Activated T-helper 2 cell treated with anti-CD3 and anti-CD28 coated beads, Interferon-gamma antibody, Interleukin-2, Interleukin-4, amounts not matched to agents 10 μg/mL and 5 μg/mL and 100 μg/mL, durations not matched to agents 14 hours and 24 hours and 36 hours (primary cell): ENCODE measurements at regions not wholly inside any gene's neighbourhood (a gene's known extent, or its start where the extent isn't known, plus 50 kb on each side); places are given as distances from the start of the nearest gene placed in this dataset.

Source experiments
- DNase-seq: peaks from one replicate; pipeline ENCODE4 v3.0.0; 2021; ENCODE audit warnings: low spot score
- H3K27ac Mint-ChIP-seq: one replicate; pipeline ENCODE4 v1.8.0; 2021; ENCODE audit warnings: mixed read lengths
- H3K27me3 Mint-ChIP-seq: one replicate; pipeline ENCODE4 v1.8.0; 2021; ENCODE audit warnings: low read depth, mixed read lengths
- H3K36me3 Mint-ChIP-seq: one replicate; pipeline ENCODE4 v1.8.0; 2021; ENCODE audit warnings: low read depth, mixed read lengths
- H3K4me1 Mint-ChIP-seq: one replicate; pipeline ENCODE4 v1.8.0; 2021; ENCODE audit warnings: low read depth, mixed read lengths
- H3K4me3 Mint-ChIP-seq: one replicate; pipeline ENCODE4 v1.8.0; 2021; ENCODE audit warnings: low read depth, mild to moderate bottlenecking, moderate library complexity, mixed read lengths
- H3K9me3 Mint-ChIP-seq: one replicate; pipeline ENCODE4 v1.8.0; 2021; ENCODE audit warnings: mixed read lengths
- intact Hi-C: fragments of 100-400 bp; cut with micrococcal nuclease; formaldehyde crosslinking; loops from one replicate; pipeline ENCODE4 v1.15.1; 2023

DNA sequence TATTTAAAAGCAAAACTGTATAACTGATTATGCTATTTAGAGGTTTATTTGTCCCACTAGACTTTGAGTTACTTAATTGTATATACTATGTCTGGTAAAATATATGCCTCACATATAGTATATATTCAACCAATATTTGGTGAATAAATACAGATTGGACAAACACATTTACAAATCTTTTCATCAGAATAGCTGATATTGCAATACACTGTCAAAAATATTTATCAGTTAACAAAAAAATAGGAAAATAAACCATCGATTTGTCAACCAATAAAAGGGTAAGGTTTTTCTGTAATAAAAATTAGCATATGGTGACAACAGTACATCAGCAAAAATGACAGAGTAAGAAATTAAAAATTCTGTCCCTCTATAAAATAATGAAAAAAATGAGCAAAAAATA is 889.9 kb upstream of the INTU start:
- no peaks in the 10 kb centered on the region for H3K27me3 Mint-ChIP-seq

DNA sequence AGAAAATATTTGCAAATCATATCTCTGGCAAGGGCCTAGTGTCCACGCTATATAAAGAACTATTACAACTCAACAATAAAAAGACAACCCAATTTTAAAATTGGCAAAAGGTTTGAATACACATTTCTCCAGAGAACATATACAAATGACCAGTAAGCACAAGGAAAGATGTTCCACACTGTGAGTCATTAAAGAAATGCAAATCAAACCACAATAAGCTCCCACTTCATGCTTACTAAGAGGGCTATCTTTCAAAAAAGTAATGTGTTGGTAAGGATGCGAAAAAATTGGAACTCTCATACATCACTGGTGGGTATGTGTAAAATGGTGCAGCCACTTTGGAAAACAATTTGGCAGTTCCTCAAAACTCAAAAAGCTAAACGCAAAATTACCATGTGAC is 884.0 kb upstream of the INTU start:
- no peaks in the 10 kb centered on the region for H3K4me1 Mint-ChIP-seq

More for the DNA sequence above, 889.9 kb upstream of the INTU start:
- Mint-ChIP-seq H3K27ac (no peak overlapping the region), H3K36me3 (no peaks in the 10 kb centered on the region), H3K4me3 (no peak overlapping the region), H3K4me1 (no peaks in the 10 kb centered on the region), H3K9me3 (peaks cover 19% of the 10 kb centered on the region)
- DNase-seq: no peak
- intact Hi-C loops: no loop called here

DNA sequence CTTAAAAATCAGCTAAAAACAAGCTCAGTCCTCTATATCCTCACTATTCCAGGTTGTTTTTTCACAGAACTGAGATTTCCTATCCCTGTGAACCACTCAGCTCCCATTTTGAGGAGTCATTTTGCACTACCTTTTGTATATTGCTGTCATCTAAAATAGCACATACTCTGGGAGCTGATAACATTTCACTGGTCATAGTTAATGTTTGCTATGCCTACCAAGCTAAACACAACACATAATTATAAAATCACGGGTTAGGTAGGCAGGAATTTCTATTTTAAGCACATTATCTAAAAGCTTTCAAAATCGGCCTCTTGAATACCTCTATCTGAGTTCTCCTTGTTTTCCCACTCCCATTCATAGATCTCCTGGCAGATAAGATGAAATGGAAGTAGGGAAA is 882.0 kb upstream of the INTU start:
- H3K4me3 Mint-ChIP-seq: no peak overlapping the region
- peaks cover 19% of the 10 kb centered on the region for H3K9me3 Mint-ChIP-seq
- no peak for DNase-seq
- H3K27me3 Mint-ChIP-seq: no peaks in the 10 kb centered on the region
- no peaks in the 10 kb centered on the region for H3K4me1 Mint-ChIP-seq
- H3K27ac Mint-ChIP-seq: no peak overlapping the region
- intact Hi-C loops: no loop called here
- H3K36me3 Mint-ChIP-seq: no peaks in the 10 kb centered on the region

More for the DNA sequence above, 884.0 kb upstream of the INTU start:
- Mint-ChIP-seq H3K27ac (no peak overlapping the region), H3K4me3 (no peak overlapping the region), H3K27me3 (no peaks in the 10 kb centered on the region), H3K36me3 (no peaks in the 10 kb centered on the region), H3K9me3 (peaks cover 22% of the 10 kb centered on the region)
- intact Hi-C loops: no loop called here
- no peak for DNase-seq

DNA sequence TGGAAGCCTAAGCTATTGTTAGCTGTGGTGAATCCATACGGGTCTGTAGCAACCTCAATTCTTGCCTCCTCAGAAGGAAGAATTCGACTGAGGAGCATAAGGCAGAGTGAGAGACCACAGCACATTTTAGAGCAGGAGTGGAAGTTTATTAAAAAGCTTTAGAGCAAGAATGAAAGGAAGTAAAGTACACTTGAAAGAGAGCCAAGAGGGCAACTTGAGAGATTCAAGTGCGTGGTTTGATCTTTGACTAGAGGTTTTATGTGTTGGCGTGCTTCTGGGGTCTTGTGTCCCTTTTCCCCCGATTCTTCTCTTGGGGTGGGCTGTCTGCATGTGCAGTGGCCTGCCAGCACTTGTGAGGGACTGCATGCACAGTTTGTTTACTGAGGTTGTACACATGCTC is 880.6 kb upstream of the INTU start:
- H3K36me3 Mint-ChIP-seq: no peaks in the 10 kb centered on the region
- peaks cover 7% of the 10 kb centered on the region for H3K9me3 Mint-ChIP-seq
- no peak for DNase-seq
- H3K4me3 Mint-ChIP-seq: no peak overlapping the region
- H3K27ac Mint-ChIP-seq: no peak overlapping the region
- no peaks in the 10 kb centered on the region for H3K27me3 Mint-ChIP-seq
- no peaks in the 10 kb centered on the region for H3K4me1 Mint-ChIP-seq
- intact Hi-C loops: no loop called here

DNA sequence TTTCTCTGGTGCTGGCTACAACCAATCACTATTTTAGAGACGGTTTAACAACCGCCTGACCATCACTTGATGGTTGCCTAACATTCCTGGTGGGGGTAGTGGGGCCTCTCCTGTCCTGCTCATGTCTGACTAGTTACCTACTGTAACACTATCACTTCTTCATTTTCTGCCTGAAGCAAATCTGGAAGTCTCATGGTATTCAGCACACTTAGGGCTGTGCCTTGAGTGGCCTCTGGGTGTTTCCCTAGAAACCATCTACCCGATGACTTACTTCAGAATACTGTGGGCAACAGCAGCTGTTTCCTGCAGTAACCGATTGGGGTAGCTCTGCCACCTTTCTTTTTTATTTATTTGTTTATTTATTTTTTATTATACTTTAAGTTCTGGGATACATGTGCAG is 880.1 kb upstream of the INTU start:
- peaks cover 7% of the 10 kb centered on the region for H3K9me3 Mint-ChIP-seq
- no peak for DNase-seq
- intact Hi-C loops: no loop called here
- no peaks in the 10 kb centered on the region for H3K36me3 Mint-ChIP-seq
- no peak overlapping the region for H3K27ac Mint-ChIP-seq
- H3K4me1 Mint-ChIP-seq: no peaks in the 10 kb centered on the region
- H3K27me3 Mint-ChIP-seq: no peaks in the 10 kb centered on the region
- no peak overlapping the region for H3K4me3 Mint-ChIP-seq

DNA sequence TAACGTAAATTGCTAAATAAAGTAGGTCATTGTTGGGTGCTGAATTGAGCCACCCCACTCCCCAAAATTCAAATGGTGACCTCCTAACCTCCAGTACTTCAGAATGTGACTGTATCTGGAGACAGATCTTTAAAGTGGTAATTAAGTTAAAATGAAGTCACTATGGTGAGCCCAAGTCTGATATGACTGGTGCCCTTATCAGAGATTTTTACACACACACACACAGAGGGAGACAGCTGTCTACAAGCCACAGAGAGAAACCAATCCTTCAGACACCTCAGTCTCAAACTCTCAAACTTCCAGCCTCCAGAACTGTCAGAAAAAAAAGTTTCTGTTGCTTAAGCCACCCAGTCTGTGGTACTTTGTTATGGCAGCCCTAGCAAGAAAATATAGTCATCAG is 879.2 kb upstream of the INTU start:
- no peaks in the 10 kb centered on the region for H3K4me1 Mint-ChIP-seq
- H3K4me3 Mint-ChIP-seq: no peak overlapping the region
- H3K9me3 Mint-ChIP-seq: peaks cover 7% of the 10 kb centered on the region
- H3K27ac Mint-ChIP-seq: no peak overlapping the region
- no peaks in the 10 kb centered on the region for H3K36me3 Mint-ChIP-seq
- intact Hi-C loops: no loop called here
- DNase-seq: no peak
- H3K27me3 Mint-ChIP-seq: no peaks in the 10 kb centered on the region

DNA sequence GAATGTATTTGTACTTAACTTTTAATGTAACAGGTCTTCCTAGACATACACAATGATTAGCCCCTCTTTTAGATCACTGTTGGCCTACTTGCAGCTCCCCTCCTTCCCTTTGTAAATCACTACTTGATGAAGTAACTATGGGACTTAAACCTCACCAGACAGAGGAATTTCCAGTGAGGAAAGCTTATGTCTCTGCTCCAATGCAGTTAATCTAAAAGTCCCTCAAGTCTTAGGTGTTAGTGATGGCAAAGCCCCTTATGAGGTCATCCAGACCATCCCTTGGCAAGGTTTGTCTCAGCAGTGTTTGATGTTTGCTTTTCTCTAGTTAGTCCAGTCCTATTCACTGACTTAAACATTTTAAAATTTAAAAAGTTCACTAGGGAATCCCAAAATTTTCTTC is 877.3 kb upstream of the INTU start:
- Mint-ChIP-seq H3K4me1 (no peaks in the 10 kb centered on the region), H3K27me3 (no peaks in the 10 kb centered on the region), H3K9me3 (peaks cover 13% of the 10 kb centered on the region), H3K36me3 (no peaks in the 10 kb centered on the region), H3K4me3 (no peak overlapping the region), H3K27ac (no peak overlapping the region)
- intact Hi-C loops: no loop called here
- DNase-seq: no peak

DNA sequence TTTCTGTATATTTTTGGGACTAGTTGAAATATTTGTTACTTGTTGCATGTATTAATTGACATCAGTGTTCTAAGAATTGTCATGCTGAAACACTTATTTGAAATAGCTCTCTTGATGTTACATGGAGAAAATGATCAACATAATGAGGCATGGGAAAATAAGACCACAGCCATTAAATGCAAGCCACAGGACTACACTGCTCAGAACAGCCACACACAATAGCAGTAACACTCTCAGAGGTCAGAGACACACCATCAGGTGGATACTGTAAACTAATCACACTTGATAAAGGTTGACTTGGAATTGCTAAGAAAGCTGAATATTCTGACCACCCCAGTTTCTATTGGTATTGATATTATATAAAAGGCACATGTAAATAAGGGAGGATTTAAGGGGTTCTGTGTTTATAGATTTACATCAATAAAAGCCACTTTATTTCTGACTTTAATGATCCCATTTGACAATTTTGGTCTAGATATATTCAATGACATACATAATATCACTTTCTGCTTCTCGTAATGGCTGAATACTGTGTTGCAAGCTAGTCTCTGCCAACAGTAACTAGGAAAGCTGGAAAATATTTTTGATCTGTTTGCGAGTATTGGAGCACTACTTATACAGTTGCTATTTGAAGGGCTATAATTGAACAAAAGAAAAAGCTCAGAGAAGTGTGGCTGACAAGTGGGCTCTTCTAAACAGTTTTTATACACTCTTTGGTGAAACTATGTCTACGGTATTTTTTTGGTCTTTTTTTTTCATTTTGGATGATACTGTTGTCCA is 876.5 kb upstream of the INTU start:
- H3K4me3 Mint-ChIP-seq: no peak overlapping the region
- peaks cover 13% of the 10 kb centered on the region for H3K9me3 Mint-ChIP-seq
- H3K4me1 Mint-ChIP-seq: no peaks in the 10 kb centered on the region
- no peak overlapping the region for H3K27ac Mint-ChIP-seq
- intact Hi-C loops: no loop called here
- H3K36me3 Mint-ChIP-seq: no peaks in the 10 kb centered on the region
- H3K27me3 Mint-ChIP-seq: no peaks in the 10 kb centered on the region
- no peak for DNase-seq

DNA sequence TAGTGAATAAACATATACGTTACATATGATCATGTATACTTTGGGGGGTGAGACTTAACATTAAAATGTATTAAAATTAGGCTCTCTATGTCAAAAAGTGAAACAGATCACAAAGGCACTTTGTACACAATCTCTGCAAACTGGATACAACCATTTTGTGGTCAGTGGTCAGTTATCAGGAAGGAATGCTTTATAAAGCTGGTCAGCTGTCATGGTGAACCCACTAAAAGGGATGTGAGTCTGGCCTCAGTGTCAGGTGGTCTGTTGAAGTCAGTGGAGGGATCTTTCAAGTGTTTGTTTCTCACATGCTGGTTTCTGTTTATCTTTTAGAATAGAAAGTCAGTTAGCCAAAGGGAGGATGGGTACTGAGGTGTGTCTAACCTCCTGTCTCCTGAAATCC is 875.5 kb upstream of the INTU start:
- H3K27me3 Mint-ChIP-seq: no peaks in the 10 kb centered on the region
- H3K27ac Mint-ChIP-seq: no peak overlapping the region
- intact Hi-C loops: no loop called here
- no peaks in the 10 kb centered on the region for H3K36me3 Mint-ChIP-seq
- no peaks in the 10 kb centered on the region for H3K4me1 Mint-ChIP-seq
- DNase-seq: no peak
- H3K9me3 Mint-ChIP-seq: peaks cover 8% of the 10 kb centered on the region
- no peak overlapping the region for H3K4me3 Mint-ChIP-seq

DNA sequence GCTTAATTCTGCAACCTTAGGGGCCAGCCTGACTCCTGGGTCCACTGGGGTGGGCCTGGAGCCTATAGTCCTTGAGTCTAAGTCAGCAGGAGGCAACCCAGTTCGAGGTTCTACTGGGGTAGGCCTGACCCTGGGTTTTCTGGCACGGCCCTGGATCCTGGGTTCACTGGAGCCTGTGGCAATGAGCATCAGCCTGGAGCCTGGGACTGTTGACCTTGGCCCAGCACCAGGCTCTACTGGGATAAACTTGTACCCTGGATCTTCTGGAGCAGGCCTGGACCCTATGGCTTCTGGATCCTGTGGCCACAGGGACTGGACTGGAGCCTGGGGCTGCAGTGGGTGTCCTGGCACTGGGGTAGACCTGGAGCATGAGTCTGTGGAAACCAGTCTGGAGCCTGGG is 874.3 kb upstream of the INTU start:
- Mint-ChIP-seq H3K4me1 (no peaks in the 10 kb centered on the region), H3K27ac (no peak overlapping the region), H3K36me3 (no peaks in the 10 kb centered on the region), H3K9me3 (peaks cover 9% of the 10 kb centered on the region), H3K4me3 (no peak overlapping the region), H3K27me3 (no peaks in the 10 kb centered on the region)
- intact Hi-C loops: no loop called here
- DNase-seq: no peak

DNA sequence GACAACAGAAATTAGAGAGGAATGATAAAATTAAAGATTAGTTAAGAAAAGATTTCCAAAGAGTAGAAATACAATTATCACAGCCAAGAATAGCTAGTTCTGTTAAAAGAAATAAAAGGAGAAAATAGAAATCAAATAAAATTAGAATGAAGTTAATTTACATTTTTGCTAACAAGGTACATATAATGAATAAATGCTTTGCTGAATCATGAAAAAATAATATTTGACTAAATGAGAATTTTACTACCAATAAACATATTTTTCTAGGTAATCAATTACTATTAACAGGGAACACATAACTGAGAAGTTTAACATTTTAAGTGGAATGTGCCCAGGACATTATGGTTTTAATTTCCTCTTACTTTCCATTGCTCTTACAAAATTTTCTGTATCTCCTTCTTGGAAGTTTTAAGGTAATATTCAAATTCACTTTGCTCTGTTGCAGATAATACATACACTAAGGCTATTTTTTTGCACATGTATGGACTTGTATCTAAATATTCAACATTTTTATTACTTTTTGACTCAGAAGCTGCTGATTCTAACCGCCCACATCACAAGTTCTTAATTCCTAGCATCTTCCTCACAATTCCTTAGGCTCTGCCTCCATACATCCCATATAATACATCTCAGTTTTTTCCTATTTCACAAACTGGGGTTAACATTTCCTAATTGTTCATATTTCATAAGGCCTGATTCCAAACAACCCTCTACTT is 870.7 kb upstream of the INTU start:
- no peak for DNase-seq
- peaks cover 13% of the 10 kb centered on the region for H3K9me3 Mint-ChIP-seq
- no peaks in the 10 kb centered on the region for H3K27me3 Mint-ChIP-seq

DNA sequence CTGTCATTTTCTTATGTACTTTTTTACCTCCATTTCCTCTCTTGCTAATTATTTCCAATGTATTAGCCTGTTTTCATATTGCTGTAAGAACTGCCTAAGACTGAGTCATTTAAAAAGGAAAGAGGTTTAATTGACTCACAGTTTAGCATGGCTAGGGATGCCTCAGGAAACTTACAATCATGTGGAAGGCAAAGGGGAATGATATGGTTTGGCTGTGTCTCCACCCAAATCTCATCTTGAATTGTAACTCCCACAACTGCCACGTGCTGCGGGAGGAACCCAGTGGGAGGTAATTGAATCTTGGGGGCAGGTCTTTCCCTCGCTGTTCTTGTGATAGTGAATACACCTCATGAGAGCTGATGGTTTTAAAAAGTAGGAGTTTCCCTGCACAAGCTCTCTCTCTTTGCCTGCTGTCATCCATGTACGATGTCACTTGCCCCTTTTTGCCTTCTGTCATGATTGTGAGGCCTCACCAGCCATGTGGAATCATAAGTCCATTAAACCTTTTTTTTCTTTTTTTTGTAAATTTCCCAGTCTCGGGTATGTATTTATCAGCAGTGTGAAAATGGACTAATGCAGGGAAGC is 870.0 kb upstream of the INTU start:
- Mint-ChIP-seq H3K9me3 (peaks cover 13% of the 10 kb centered on the region), H3K4me1 (no peaks in the 10 kb centered on the region), H3K27me3 (no peaks in the 10 kb centered on the region), H3K4me3 (no peak overlapping the region), H3K27ac (no peak overlapping the region), H3K36me3 (no peaks in the 10 kb centered on the region)
- intact Hi-C loops: no loop called here
- no peak for DNase-seq

More for the DNA sequence above, 870.7 kb upstream of the INTU start:
- intact Hi-C loops: no loop called here
- Mint-ChIP-seq H3K27ac (no peak overlapping the region), H3K4me1 (no peaks in the 10 kb centered on the region), H3K4me3 (no peak overlapping the region), H3K36me3 (no peaks in the 10 kb centered on the region)

DNA sequence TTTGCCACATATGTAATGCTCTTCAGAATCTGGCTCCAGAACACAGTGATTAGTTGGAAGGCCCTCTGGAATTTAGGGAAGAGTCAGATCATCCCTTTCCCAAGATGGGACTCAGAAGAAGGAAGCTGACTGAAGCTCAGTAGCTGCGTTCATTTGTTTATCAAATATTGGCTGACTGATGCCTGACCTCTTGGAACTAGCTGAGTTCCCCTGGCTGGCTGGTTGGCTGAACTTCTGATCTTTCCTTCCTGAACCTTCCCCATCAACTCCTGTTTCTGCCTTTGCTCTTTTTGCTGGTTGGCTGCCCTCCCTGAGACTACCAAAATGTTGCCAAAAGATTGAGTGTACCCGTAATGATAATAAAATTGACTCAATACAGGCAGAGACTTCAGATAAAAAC is 866.5 kb upstream of the INTU start:
- Mint-ChIP-seq H3K9me3 (peaks cover 11% of the 10 kb centered on the region), H3K36me3 (no peaks in the 10 kb centered on the region), H3K4me3 (no peak overlapping the region), H3K27ac (no peak overlapping the region), H3K4me1 (no peaks in the 10 kb centered on the region), H3K27me3 (no peaks in the 10 kb centered on the region)
- intact Hi-C loops: no loop called here
- no peak for DNase-seq
